Gastroesophageal sphincter (tissue), 3 donors: ENCODE measurements at regions not wholly inside any gene's neighbourhood (a gene's known extent, or its start where the extent isn't known, plus 50 kb on each side); places are given as distances from the start of the nearest gene placed in this dataset.

ENCODE experiments used
- EP300 ChIP-seq: sonication (generic); formaldehyde crosslinking; IDR thresholded peaks from one replicate; pipeline ENCODE4 v1.6.1; 2017; ENCODE audit warnings: antibody characterized with exemption, mild to moderate bottlenecking
- TF ChIP-seq, protein P1 (sequence below), 4 experiments: fragments of 200-600 bp in 2 of 4; fragments of 450-650 bp in 2 of 4; sonication (generic) in 1 of 4; IDR thresholded peaks; one replicate each; pipeline ENCODE4 v1.5.1; 2017 to 2019; ENCODE audit warnings: antibody characterized with exemption in 4 of 4, mild to moderate bottlenecking in 2 of 4, moderate library complexity in 2 of 4

- TF ChIP-seq, protein P1, sequence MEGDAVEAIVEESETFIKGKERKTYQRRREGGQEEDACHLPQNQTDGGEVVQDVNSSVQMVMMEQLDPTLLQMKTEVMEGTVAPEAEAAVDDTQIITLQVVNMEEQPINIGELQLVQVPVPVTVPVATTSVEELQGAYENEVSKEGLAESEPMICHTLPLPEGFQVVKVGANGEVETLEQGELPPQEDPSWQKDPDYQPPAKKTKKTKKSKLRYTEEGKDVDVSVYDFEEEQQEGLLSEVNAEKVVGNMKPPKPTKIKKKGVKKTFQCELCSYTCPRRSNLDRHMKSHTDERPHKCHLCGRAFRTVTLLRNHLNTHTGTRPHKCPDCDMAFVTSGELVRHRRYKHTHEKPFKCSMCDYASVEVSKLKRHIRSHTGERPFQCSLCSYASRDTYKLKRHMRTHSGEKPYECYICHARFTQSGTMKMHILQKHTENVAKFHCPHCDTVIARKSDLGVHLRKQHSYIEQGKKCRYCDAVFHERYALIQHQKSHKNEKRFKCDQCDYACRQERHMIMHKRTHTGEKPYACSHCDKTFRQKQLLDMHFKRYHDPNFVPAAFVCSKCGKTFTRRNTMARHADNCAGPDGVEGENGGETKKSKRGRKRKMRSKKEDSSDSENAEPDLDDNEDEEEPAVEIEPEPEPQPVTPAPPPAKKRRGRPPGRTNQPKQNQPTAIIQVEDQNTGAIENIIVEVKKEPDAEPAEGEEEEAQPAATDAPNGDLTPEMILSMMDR (IDR thresholded peaks at IDR 0.05), result no peak
- TF ChIP-seq EP300, result no peak
Observed at GRCh38 chr7:113487925-113488731, 369.8 kb upstream of the SMIM30 start.
